ENCODE measurements at regions not wholly inside any gene's neighbourhood (a gene's known extent, or its start where the extent isn't known, plus 50 kb on each side); places are given as distances from the start of the nearest gene placed in this dataset.

GRCh38 chr3:13152826-13153710 lies 79.8 kb upstream of the IQSEC1 start:
- FAIRE-seq (no peak), DNase-seq (ENCODE audit: extremely low read depth in 1 of 4, low spot score in 3 of 4) (no peak), ATAC-seq (no peak)
- Histone ChIP-seq H3K27me3 (ENCODE audit: control insufficient read depth in 2 of 2, insufficient read depth in 2 of 2, low read length in 2 of 2) (peaks cover 15 to 33% of the 10 kb centered on the region in 2 experiments), H3K79me2 (ENCODE audit: control insufficient read depth, insufficient read depth, low read length) (no peaks in the 10 kb centered on the region), H2AFZ (ENCODE audit: low read depth, low read length) (no peak overlapping the region), H3K9me3 (replicated peaks; ENCODE audit: control insufficient read depth, insufficient read depth, low read depth, low read length) (no peaks in the 10 kb centered on the region; the same call in none of the 2 replicates), H3K4me2 (ENCODE audit: insufficient read depth, low read length) (no peak overlapping the region), H3K9me1 (ENCODE audit: control insufficient read depth, insufficient read depth, low read length) (no peaks in the 10 kb centered on the region), H4K20me1 (replicated peaks; ENCODE audit: control insufficient read depth, insufficient read depth, low read length) (no peaks in the 10 kb centered on the region; the same call in 1 of the 2 replicates), H3K4me3 (no peak overlapping the region), H3K4me1 (replicated peaks in 1 of 2; ENCODE audit: control insufficient read depth in 2 of 2, insufficient read depth in 2 of 2, low read length in 2 of 2) (peaks cover 0 to 4% of the 10 kb centered on the region in 2 experiments; a peak in 1 of 5 replicates), H3K36me3 (ENCODE audit: control insufficient read depth, insufficient read depth, low read length) (no peaks in the 10 kb centered on the region), H3K9ac (ENCODE audit: insufficient read depth in 1 of 2, low read depth in 2 of 2, low read length in 2 of 2) (no peak overlapping the region), H3K27ac (ENCODE audit: extremely low read depth, low read depth, low read length) (no peak overlapping the region)
- ChIA-PET POLR2A (no interaction called here), CTCF (ENCODE audit: low intra/inter-chr PET ratio) (no interaction called here)
- WGBS (ENCODE audit: insufficient coverage, low coverage, missing lambda C conversion rate) = 3% methylated on average over 9 of the region's 11 CpGs
- no TSS peak for BruUV-seq (replicated peaks)
- in situ Hi-C loops (cut with MboI) (no loop called here), intact Hi-C loops (cut with micrococcal nuclease) (no loop called here)
- no peak for TF ChIP-seq KLF6 (CRISPR knock-in tag; IDR thresholded peaks at IDR 0.05; ENCODE audit: borderline replicate concordance)
- TF ChIP-seq CREB3L1 (IDR thresholded peaks at IDR 0.05; ENCODE audit: borderline replicate concordance, low read depth) = no peak
- TF ChIP-seq ZNF79 (CRISPR knock-in tag; IDR thresholded peaks at IDR 0.05; ENCODE audit: low read depth) = no peak
- no peak for TF ChIP-seq KDM2B (CRISPR knock-in tag; IDR thresholded peaks at IDR 0.05)
- TF ChIP-seq ETS1 (conservative IDR thresholded peaks at IDR 0.05; ENCODE audit: control insufficient read depth, low read depth, low read length) = no peak
- TF ChIP-seq JUN (IDR thresholded peaks at IDR 0.05; ENCODE audit: borderline replicate concordance, low read depth, low read length) = no peak
- TF ChIP-seq JUN (CRISPR knock-in tag; IDR thresholded peaks at IDR 0.05; ENCODE audit: borderline replicate concordance) = no peak
- TF ChIP-seq ARID2 (IDR thresholded peaks at IDR 0.05) = no peak
- TF ChIP-seq THAP7 (CRISPR knock-in tag; IDR thresholded peaks at IDR 0.05) = no peak
- no peak for TF ChIP-seq ZNF518B (CRISPR knock-in tag; IDR thresholded peaks at IDR 0.05)

Data from K562 (cell line).